ENCODE measurements at regions not wholly inside any gene's neighbourhood (a gene's known extent, or its start where the extent isn't known, plus 50 kb on each side); places are given as distances from the start of the nearest gene placed in this dataset.

GRCh38 chr1:238861342-238862066 lies 524.9 kb upstream of the CHRM3 start:
- DNase-seq (ENCODE audit: low spot score) = no peak
- TF ChIP-seq CTCF (IDR thresholded peaks at IDR 0.05; ENCODE audit: borderline replicate concordance, control extremely low read depth, extremely low read depth, insufficient read depth, missing control alignments) = no peak
- in situ Hi-C loops (cut with MboI; ENCODE audit: low sequenced_read_pairs, unreplicated experiment) = no loop called here

GRCh38 chr1:238833919-238834318 lies 552.4 kb upstream of the CHRM3 start:
- DNase-seq (ENCODE audit: low spot score) = no peak
- in situ Hi-C loops (cut with MboI; ENCODE audit: low sequenced_read_pairs, unreplicated experiment) = no loop called here
- no peak for TF ChIP-seq CTCF (IDR thresholded peaks at IDR 0.05; ENCODE audit: borderline replicate concordance, control extremely low read depth, extremely low read depth, insufficient read depth, missing control alignments)

DNA sequence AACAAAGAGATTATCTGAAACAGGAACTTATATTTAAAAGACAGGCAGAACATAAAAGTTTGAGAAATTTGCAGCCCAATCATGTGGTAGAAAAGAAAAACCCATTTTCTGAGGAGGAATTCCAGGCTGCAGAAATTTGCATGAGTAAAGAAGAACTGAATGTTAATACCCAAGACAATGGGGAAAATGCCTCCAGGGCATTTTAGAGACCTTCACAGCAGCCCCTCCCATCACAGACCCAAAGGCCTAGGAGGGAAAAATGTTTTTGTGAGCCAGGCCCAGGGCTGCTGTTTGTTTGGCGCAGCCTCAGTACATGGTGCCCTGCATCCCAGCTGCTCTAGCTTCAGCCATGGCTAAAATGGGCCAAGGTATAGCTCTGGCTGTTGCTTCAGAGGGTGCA lies 554.3 kb upstream of the CHRM3 start:
- TF ChIP-seq CTCF (IDR thresholded peaks at IDR 0.05; ENCODE audit: borderline replicate concordance, control extremely low read depth, extremely low read depth, insufficient read depth, missing control alignments) = no peak
- in situ Hi-C loops (cut with MboI; ENCODE audit: low sequenced_read_pairs, unreplicated experiment) = no loop called here
- no peak for DNase-seq (ENCODE audit: low spot score)

DNA sequence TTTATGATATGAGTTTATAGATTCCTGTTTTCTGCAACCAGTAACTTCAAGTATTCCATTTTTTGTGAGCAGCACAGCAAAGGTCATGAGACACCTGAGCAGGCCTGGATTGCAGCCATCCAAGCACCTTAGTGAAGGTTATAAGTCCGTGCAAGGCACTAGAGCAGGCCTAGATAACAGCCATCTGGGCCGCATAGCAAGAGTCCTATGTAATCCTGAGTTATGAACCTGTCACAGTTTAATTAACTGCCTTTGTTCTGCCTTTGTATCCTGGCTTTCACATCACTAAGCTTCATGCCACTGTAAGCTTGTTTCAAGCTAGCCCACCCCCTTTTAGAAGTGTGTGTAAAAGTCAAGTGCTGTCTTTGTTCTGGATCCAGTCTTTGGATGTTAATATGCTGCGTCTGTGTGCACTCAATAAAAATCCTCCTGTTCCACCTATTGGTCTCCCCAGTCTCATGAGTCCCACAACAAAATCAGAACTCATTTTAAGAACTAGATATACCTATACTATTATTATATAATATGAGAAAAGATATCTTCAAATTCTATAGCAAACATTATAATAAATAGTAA lies 556.2 kb upstream of the CHRM3 start:
- TF ChIP-seq CTCF (IDR thresholded peaks at IDR 0.05; ENCODE audit: borderline replicate concordance, control extremely low read depth, extremely low read depth, insufficient read depth, missing control alignments) = no peak
- in situ Hi-C loops (cut with MboI; ENCODE audit: low sequenced_read_pairs, unreplicated experiment) = no loop called here

GRCh38 chr1:238826891-238827290 lies 559.5 kb upstream of the CHRM3 start:
- no peak for DNase-seq (ENCODE audit: low spot score)
- in situ Hi-C loops (cut with MboI; ENCODE audit: low sequenced_read_pairs, unreplicated experiment) = no loop called here
- TF ChIP-seq CTCF (IDR thresholded peaks at IDR 0.05; ENCODE audit: borderline replicate concordance, control extremely low read depth, extremely low read depth, insufficient read depth, missing control alignments) = no peak

More for the DNA sequence above, 556.2 kb upstream of the CHRM3 start:
- no peak for DNase-seq (ENCODE audit: low spot score)

DNA sequence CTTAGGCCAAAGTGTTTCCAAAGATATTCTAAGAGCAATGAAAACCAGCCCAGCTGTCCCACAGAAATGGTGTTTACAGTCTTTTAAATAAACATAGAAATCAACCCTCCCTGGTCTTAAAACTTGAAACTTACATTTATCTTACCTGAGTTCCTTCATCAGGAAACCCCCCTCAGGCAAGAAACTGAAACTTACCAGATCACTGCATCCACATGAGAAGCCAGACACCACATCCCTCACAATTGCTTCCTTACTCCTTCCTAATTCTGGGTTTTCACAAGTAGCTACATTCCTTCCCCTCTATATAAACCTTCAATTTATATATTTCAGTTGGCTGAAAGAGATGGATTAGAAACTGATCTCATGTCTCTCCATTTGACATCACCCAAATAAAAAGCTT lies 563.0 kb upstream of the CHRM3 start:
- in situ Hi-C loops (cut with MboI; ENCODE audit: low sequenced_read_pairs, unreplicated experiment) = no loop called here
- DNase-seq (ENCODE audit: low spot score) = no peak
- no peak for TF ChIP-seq CTCF (IDR thresholded peaks at IDR 0.05; ENCODE audit: borderline replicate concordance, control extremely low read depth, extremely low read depth, insufficient read depth, missing control alignments)

Measured in GM13976 (cell line).